Myocyte (in vitro differentiated cells): ENCODE measurements at regions not wholly inside any gene's neighbourhood (a gene's known extent, or its start where the extent isn't known, plus 50 kb on each side); places are given as distances from the start of the nearest gene placed in this dataset.
"Not testable (repeated sequence)": the region's sequence is repeated elsewhere in the genome, so short reads cannot be mapped to it uniquely, and the experiment has no call there.

Experiments
- DNase-seq: peaks from one replicate; pipeline ENCODE4 v3.0.0-alpha.2; 2012; ENCODE audit warnings: low read depth

- no peak for DNase-seq
Observed at GRCh38 chr3:17908399-17909191, 166.2 kb upstream of the TBC1D5 start.

DNA sequence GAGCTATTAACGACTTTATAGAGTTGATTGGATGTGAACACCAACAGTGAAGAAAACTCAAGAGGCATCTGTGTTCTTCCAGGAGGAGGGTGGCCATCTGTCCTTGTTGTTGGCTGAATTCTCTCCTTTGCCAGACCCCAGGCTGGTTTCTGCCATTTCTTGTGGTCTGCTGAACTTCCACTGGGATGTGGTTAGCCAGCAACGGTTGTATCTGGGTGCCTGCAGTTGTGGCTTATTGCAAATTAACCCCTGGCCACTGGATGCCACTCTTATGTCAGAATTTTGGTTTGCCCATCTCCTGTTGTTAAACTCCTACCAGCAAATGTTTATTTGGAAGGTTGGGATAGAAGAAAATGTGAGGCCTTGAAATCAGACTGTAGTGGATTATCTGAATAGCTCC, 163.6 kb upstream of the TBC1D5 start:
- peak; percentile 85 for DNase-seq

- no peak for DNase-seq
Observed at GRCh38 chr3:17901893-17902292, 159.5 kb upstream of the TBC1D5 start.

GRCh38 chr3:17894434-17895060, 152.1 kb upstream of the TBC1D5 start:
- DNase-seq, result peak; percentile 19

GRCh38 chr3:17891139-17891856, 148.9 kb upstream of the TBC1D5 start:
- DNase-seq, result no peak

- DNase-seq, result no peak
Observed at GRCh38 chr3:17885986-17886385, 143.6 kb upstream of the TBC1D5 start.

- no peak for DNase-seq
Observed at GRCh38 chr3:17882981-17883380, 140.6 kb upstream of the TBC1D5 start.

GRCh38 chr3:17877299-17877698, 134.9 kb upstream of the TBC1D5 start:
- no peak for DNase-seq

- no peak for DNase-seq
Observed at GRCh38 chr3:17874636-17875035, 132.2 kb upstream of the TBC1D5 start.

DNA sequence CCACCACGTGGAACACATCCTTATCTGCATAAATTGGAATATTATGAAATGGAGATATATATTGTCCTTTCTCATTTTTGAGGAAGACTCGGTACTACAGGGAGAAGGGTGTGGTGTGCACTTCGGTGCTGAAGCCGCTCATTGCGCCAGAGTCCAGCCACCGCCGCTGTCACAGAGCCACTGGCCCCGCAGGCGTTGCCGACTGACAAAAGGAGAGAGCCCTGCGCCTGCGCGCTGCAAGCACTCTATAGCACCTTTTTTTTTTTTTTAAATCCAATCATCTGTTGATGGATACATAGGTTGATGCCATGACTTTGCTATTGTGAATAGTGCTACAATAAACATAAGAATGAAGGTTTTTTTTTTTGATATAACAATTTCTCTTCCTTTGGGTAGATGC, 130.0 kb upstream of the TBC1D5 start:
- no peak for DNase-seq

- DNase-seq, result no peak
Observed at GRCh38 chr3:17865631-17866030, 123.2 kb upstream of the TBC1D5 start.

DNA sequence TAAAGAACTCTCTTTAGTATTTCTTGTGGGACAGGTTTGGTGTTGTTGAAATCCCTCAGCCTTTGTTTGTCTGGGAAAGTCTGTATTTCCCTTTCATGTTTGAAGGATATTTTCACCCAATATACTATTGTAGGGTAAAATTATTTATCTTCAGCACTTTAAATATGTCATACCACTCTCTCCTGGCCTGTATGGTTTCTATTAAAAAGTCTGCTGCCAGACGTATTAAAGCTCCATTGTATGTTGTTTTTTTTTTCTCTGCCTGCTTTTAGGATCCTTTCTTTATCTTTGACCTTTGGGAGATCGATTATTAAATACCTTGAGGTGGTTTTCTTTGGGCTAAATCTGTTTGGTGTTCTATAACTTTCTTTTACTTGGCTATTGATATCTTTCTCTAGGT, 119.0 kb upstream of the TBC1D5 start:
- no peak for DNase-seq

DNA sequence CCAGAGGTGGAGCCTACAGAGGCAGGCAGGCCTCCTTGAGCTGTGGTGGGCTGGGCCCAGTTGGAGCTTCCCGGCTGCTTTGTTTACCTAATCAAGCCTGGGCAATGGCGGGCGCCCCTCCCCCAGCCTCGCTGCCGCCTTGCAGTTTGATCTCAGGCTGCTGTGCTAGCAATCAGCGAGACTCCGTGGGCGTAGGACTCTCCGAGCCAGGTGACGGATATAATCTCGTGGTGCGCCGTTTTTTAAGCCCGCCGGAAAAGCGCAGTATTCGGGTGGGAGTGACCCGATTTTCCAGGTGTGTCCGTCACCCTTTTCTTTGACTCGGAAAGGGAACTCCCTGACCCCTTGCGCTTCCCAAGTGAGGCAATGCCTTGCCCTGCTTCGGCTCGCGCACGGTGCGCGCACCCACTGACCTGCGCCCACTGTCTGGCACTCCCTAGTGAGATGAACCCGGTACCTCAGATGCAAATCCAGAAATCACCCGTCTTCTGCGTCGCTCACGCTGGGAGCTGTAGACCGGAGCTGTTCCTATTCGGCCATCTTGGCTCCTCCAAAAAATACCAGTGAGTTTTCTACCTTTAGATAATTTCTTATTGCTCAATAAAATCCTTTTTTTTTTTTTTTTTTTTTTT, 118.5 kb upstream of the TBC1D5 start:
- DNase-seq, result not testable (repeated sequence)

- no peak for DNase-seq
Observed at GRCh38 chr3:17852217-17852616, 109.8 kb upstream of the TBC1D5 start.

- no peak for DNase-seq
Observed at GRCh38 chr3:17850448-17850847, 108.0 kb upstream of the TBC1D5 start.

- DNase-seq, result no peak
Observed at GRCh38 chr3:17848102-17848501, 105.7 kb upstream of the TBC1D5 start.

- no peak for DNase-seq
Observed at GRCh38 chr3:17847156-17847555, 104.7 kb upstream of the TBC1D5 start.

- DNase-seq, result no peak
Observed at GRCh38 chr3:17846466-17846865, 104.0 kb upstream of the TBC1D5 start.

DNA sequence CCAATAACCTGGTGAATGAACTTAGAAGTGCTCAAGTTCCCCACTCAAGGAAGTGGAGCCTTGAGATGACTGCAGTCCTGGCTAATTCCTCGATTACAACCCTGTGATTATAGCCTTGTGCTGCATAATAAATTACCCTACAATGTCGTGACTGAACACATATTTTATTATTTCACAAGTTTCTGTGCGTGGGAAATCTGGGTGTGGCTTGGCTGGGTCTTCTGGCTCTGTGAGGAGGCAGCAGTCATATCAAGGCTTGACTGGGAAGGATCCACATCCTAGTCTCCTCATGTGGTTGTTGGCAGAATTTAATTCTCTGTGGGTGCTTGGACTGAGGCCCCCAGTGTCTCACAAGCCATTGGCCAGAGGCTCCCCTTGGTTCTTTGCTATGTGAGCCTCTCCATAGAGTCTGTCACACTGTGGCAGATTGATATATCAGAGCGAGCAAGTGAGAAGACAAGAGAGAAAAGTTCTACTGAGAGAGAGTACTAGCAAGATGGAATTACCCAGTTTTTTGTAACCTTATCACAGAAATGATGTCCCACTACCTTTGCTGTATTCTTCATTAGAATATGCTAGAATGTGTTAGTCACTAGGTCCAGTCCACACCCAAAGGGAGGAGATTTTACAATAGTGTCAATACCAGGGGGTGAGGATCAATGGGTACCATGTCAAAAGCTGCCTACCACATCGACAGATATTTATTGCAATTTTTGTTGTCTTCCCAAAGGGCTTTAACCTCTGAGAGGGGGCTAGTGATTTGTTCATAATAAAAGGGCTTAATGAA, 102.8 kb upstream of the TBC1D5 start:
- DNase-seq, result peak; percentile 11

- no peak for DNase-seq
Observed at GRCh38 chr3:17844236-17844635, 101.8 kb upstream of the TBC1D5 start.

DNA sequence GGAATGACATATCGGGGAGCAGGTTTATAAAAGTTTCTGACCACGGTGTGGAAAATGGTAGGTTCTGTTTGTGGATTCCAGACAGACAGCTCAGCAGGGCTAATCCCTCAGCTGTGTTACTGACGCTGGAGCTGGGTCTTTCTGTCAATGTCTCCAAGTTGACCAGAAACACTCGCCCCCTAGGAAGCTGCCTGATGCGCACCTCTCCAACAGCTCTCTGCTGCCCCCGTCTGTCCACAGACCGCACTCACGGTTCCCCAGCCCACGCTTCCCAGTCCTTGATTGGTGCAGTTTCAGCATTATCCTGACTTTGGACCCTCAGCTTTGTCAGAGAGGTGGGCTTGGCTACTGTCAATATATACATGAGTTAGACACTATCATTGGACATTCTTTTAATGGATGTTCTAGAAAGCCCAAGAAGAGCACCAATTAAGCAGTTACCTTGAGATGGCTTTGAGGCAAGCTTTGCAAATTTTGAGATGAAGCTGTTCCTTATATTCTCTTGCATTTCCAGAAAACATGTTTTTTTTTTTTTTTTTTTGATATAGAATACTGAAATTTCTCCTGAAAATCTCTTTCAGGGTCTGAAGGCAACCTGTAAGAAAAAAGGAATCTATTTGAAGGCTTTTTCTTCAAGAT, 98.9 kb upstream of the TBC1D5 start:
- peak; percentile 77 for DNase-seq
